Upper lobe of left lung (tissue), 4 donors: ENCODE measurements at regions not wholly inside any gene's neighbourhood (a gene's known extent, or its start where the extent isn't known, plus 50 kb on each side); places are given as distances from the start of the nearest gene placed in this dataset.

Experiments used
- CTCF ChIP-seq, 6 experiments: fragments of 450-650 bp in 4 of 6; fragments of 200-600 bp in 2 of 6; sonication (generic) in 2 of 6; IDR thresholded peaks; one replicate each; pipeline ENCODE4 v1.5.1; 2016 to 2019; ENCODE audit warnings: antibody characterized with exemption in 6 of 6
- EP300 ChIP-seq, 4 donors: sonication (generic); formaldehyde crosslinking; IDR thresholded peaks; one replicate each; pipeline ENCODE4 v1.5.1; 2017; ENCODE audit warnings: antibody characterized with exemption in 4 of 4, control low read depth in 2 of 4

DNA sequence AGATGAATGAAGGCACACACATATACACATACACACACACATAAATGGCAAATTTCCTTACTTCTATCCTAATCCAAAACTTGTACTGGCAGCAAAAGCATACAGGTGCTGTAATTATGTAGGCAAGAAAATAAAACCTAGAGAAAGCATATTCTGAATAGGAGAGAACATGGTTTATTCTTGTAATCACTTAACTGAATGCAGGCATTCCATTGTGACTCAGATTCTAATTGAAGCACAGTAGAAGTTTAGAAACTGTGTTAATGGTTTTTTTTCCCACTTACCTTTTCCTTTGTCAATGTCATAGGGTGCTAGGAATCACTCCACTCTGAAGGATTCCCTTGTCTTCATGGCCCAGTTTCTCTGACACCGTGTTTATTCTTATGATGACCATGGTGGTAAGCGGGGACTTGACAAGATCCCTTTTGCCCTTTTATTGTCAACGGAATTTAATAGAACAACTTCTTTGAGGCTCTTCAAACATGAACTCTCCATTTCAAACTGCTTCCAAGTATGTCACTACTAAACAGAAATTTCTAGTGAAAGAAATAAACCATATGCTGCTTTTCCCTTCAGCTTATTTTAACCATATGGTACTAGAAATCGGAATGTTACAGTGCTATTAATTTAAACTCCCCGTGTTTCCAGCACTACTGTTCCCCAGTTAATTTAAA, 164.2 kb downstream of the OGFRL1 start:
- no peak for TF ChIP-seq CTCF (IDR thresholded peaks at IDR 0.05)
- no peak for TF ChIP-seq EP300 (IDR thresholded peaks at IDR 0.05)
